SK-N-MC (cell line): ENCODE measurements at regions not wholly inside any gene's neighbourhood (a gene's known extent, or its start where the extent isn't known, plus 50 kb on each side); places are given as distances from the start of the nearest gene placed in this dataset.
A peak's percentile ranks its signal among the peaks of the same experiment; 100 is the strongest.

ENCODE experiments used
- DNase-seq: peaks from one replicate; pipeline ENCODE4 v3.0.0-alpha.2; 2011; ENCODE audit warnings: low read depth, low spot score
- H3K27ac ChIP-seq: fragments of 200-600 bp; sonication (generic); 2 replicates; pipeline ENCODE4 v1.5.1; 2016; ENCODE audit warnings: mixed run types
- H3K36me3 ChIP-seq: fragments of 200-600 bp; sonication (generic); 2 replicates; pipeline ENCODE4 v1.6.1; 2017; ENCODE audit warnings: antibody characterized with exemption, low read length, mixed read lengths; ENCODE audit not compliant: insufficient read depth
- H3K4me3 ChIP-seq: fragments of 200-600 bp; sonication (generic); 2 replicates; pipeline ENCODE4 v1.5.1; 2016
- H3K9ac ChIP-seq: fragments of 200-600 bp; sonication (generic); 2 replicates; pipeline ENCODE4 v1.8.0; 2017; ENCODE audit warnings: mixed run types, mixed read lengths; ENCODE audit not compliant: insufficient read length
- H3K9me3 ChIP-seq: fragments of 200-600 bp; sonication (generic); 2 replicates; pipeline ENCODE4 v1.6.1; 2017; ENCODE audit warnings: low read depth, mild to moderate bottlenecking, antibody characterized with exemption, low read length, moderate library complexity, mixed read lengths
- EZH2 ChIP-seq: fragments of 200-600 bp; sonication (generic); IDR thresholded peaks from one replicate; pipeline ENCODE4 v1.6.1; 2017; ENCODE audit warnings: antibody characterized with exemption
- FOXP2 ChIP-seq: optimal IDR thresholded peaks from 2 replicates; pipeline ENCODE3; 2011; ENCODE audit warnings: mild to moderate bottlenecking, moderate library complexity; ENCODE audit not compliant: insufficient read depth; ENCODE audit errors: extremely low read length, control extremely low read depth
- POLR2AphosphoS5 ChIP-seq: IDR thresholded peaks from 2 replicates; pipeline ENCODE4 v1.6.1; 2012; ENCODE audit warnings: mild to moderate bottlenecking, low read depth, low read length, borderline replicate concordance

- Histone ChIP-seq H3K9me3 (no peaks in the 10 kb centered on the region), H3K36me3 (peaks cover 3% of the 10 kb centered on the region), H3K4me3 (no peak overlapping the region), H3K27ac (0 out of 2 replicates have a peak overlapping the region, but pooled peaks have one; percentile 25), H3K9ac (no peak overlapping the region)
- TF ChIP-seq FOXP2 (no peak), EZH2 (no peak), POLR2AphosphoS5 (no peak)
- no peak for DNase-seq
Measured at GRCh38 chr19:46932346-46932745, 71.5 kb downstream of the ARHGAP35 start.

GRCh38 chr19:46935066-46935663 is 74.4 kb downstream of the ARHGAP35 start:
- no peak for TF ChIP-seq POLR2AphosphoS5
- no peak for TF ChIP-seq FOXP2
- no peak for TF ChIP-seq EZH2
- no peak overlapping the region for H3K4me3 ChIP-seq
- DNase-seq = no peak
- H3K27ac ChIP-seq = peak overlapping the region; percentile 37
- no peaks in the 10 kb centered on the region for H3K9me3 ChIP-seq
- peaks cover 10% of the 10 kb centered on the region for H3K36me3 ChIP-seq
- no peak overlapping the region for H3K9ac ChIP-seq

DNA sequence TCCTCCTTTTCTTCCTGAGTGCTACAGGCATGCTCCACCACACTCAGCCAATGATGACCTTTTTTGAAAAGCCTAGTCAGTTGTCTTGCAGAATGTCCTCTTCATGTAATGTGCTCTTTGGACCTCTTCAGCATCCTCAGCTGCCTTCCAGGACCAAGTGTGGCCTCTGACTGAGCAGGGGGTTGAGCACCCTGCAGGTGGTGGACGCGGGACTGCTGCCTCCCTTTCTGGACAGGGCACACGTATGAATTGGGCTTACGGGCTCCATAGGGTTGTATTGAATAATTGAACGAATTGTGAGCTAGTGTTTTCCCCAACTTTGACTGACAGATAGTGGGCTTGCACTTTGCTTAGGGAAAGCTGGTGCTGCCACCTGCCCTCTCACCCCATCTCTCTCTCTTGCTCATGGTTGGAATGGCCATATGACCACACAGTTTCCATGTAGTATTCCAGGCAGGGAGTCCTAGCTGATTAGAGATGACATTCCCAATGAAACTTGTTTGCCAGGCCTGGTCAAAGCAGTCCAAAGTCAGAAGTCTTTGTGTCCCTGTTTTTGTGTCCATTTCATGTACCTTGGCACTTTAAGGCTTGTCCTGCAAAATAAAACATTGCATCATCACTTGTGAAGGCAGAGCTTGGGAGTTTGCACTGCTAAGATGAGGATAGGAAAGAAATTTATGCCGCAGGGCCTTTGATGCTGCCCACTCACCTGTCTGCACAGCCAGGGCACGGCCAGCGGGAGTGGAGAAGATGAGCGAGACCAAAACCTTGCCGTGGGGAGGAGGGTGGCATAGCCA is 76.3 kb upstream of the NPAS1 start:
- no peak for DNase-seq
- Histone ChIP-seq H3K36me3 (peaks cover 35% of the 10 kb centered on the region), H3K27ac (no peak overlapping the region), H3K9me3 (no peaks in the 10 kb centered on the region), H3K4me3 (no peak overlapping the region), H3K9ac (no peak overlapping the region)
- TF ChIP-seq FOXP2 = no peak
- no peak for TF ChIP-seq EZH2
- TF ChIP-seq POLR2AphosphoS5 = no peak

DNA sequence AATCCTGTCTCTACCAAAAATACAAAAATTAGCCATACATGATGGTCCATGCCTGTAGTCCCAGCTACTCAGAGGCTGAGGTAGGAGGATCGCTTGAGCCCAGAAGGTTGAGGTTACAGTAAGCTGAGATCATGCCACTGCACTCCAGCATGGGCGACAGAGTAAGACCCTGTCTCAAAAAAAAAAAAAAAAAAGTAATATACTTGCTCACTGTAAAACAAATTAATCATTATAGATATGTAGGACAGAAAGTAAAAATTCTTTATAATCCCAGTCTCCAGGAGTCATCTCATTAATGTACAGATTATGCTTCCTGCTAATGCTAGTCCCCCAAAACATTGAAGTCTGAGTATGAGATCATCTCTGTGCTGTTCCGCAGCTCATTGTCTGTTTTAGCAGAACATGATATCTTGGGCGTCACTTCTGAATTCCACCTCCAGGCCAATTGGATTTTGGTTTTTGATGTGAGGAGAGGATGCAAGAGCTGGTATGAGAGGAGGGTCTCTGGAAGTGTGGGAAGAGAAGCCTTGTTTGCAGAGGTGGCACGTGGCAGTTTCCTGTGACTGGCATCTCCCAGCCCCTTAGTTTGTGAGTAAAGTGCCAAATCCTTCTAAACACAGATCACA is 75.4 kb upstream of the NPAS1 start:
- TF ChIP-seq EZH2 = no peak
- no peak for TF ChIP-seq POLR2AphosphoS5
- no peak for TF ChIP-seq FOXP2
- Histone ChIP-seq H3K36me3 (peaks cover 39% of the 10 kb centered on the region), H3K4me3 (no peak overlapping the region), H3K27ac (peak overlapping the region; percentile 53; the same call in 1 of the 2 replicates), H3K9me3 (no peaks in the 10 kb centered on the region), H3K9ac (no peak overlapping the region)
- DNase-seq = no peak

DNA sequence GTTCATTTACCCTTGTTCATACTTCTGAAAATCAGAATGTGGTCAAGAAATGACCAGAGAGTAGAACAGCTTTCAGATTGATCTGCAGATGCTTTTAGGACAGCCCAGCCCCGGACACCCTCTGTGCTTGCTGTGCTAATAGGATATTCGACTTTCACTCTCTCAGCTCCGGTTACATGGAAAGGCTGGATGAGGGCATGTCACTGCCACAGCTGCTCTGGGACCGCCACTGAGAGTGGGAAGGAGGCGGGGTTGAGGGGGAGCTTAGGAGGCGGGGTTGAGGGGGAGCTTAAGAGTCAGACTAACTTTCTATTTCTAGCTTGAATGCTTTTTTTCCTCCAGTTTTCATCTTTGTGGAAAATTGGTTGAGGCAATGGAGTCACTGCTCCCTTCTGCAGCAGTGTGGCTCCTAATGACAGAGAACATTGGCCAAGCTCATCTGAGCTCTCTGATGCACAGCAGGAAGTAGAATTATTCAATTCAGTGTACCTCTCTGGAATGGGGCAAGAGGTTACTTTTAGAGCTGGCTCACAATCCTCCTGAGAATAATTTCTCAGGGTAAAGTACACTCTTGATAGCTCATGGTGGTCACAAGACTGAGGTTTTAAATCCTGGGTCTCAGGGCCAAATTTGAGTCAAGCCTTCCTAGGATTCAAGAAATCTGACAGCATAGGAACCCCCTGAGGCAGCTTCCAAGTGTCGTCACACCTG is 74.6 kb upstream of the NPAS1 start:
- H3K36me3 ChIP-seq = peaks cover 39% of the 10 kb centered on the region

DNA sequence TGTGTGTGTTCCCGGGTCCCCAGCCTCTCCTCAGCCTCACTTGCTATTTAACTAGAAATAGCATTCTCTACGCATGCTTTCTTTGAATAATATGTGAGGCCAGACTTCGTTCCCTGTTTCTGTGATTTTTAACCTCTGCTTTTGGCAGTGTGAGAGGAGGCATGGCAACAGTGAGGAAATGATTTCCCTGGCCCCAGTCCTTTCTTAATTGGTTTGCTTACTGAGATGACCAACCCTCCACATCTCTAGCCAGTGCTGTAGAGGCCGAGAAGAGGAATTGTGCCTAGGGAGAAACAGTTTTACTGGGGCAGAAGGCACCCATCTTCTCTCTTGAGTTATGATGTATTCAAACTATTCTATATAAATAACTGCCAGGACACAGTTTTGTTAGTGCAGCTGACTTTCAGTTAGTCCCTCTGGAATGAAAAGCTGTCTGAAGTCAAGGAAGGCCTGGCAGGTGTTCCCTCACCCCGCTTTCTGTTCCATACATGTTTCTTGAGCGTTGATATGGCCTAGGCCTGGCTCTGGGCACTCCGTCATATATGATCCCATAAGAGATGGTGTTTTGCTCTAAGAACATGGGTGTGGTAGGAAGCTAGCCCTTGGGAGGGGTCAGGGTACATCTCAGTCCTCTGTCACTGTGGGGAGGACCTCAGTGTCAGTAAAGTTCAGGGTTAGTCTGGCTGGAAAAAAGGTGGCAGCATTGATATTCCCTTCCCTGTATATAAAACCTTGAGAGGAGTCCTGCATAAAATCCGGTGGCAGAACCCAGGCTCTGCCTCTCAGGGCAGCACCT is 73.7 kb upstream of the NPAS1 start:
- no peak for DNase-seq
- Histone ChIP-seq H3K9me3 (no peaks in the 10 kb centered on the region), H3K4me3 (no peak overlapping the region), H3K36me3 (peaks cover 39% of the 10 kb centered on the region), H3K9ac (no peak overlapping the region), H3K27ac (0 out of 2 replicates have a peak overlapping the region, but pooled peaks have one; percentile 1)
- TF ChIP-seq FOXP2 (no peak), EZH2 (no peak), POLR2AphosphoS5 (no peak)

More for the DNA sequence above, 74.6 kb upstream of the NPAS1 start:
- H3K4me3 ChIP-seq = no peak overlapping the region
- DNase-seq = no peak
- no peak overlapping the region for H3K9ac ChIP-seq
- H3K9me3 ChIP-seq = no peaks in the 10 kb centered on the region
- 0 out of 2 replicates have a peak overlapping the region, but pooled peaks have one; percentile 1 for H3K27ac ChIP-seq
- TF ChIP-seq FOXP2 (no peak), EZH2 (no peak), POLR2AphosphoS5 (no peak)

GRCh38 chr19:46946611-46947238 is 72.9 kb upstream of the NPAS1 start:
- DNase-seq = no peak
- H3K4me3 ChIP-seq = no peak overlapping the region
- no peak overlapping the region for H3K9ac ChIP-seq
- TF ChIP-seq FOXP2 (no peak), EZH2 (no peak), POLR2AphosphoS5 (no peak)
- peaks cover 39% of the 10 kb centered on the region for H3K36me3 ChIP-seq
- H3K27ac ChIP-seq = no peak overlapping the region
- no peaks in the 10 kb centered on the region for H3K9me3 ChIP-seq
